ENCODE measurements at regions not wholly inside any gene's neighbourhood (a gene's known extent, or its start where the extent isn't known, plus 50 kb on each side); places are given as distances from the start of the nearest gene placed in this dataset.

DNA sequence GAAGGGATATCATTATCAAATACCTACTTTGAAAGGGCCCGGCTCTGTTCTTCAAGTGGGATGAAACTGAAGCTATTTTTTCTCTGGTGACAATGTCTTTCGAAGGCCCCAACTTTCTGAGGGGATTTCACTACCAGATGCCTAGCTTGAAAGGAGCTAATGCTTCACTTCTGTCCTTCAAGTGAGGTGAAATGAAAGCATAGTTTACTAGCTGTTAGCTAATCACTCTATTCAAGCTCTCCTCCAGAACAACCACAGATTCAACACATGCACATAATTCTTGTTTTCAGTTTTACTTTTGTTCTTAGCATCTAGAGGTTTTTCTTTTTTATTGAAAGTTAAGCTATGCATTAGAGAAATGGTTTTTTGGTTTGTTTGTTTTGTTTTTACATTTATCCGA, 571.4 kb downstream of the NOVA1 start:
- H4K20me1 ChIP-seq (ENCODE audit: insufficient read depth, low read length) = no peaks in the 10 kb centered on the region
- H3K79me1 ChIP-seq (ENCODE audit: low read depth in 1 of 2, low read length in 2 of 2) = no peaks in the 10 kb centered on the region
- H3K4me2 ChIP-seq (ENCODE audit: low read depth, low read length) = no peak overlapping the region
- no peak overlapping the region for H2BK5ac ChIP-seq (ENCODE audit: low read depth, low read length, poor library complexity, severe bottlenecking)
- H3K36me3 ChIP-seq (ENCODE audit: control insufficient read depth, insufficient read depth, low read length) = no peaks in the 10 kb centered on the region
- WGBS, 2 experiments (ENCODE audit: extremely low coverage in 2 of 2, insufficient read length in 1 of 2) = no CpG with 5 or more reads among the region's 3 CpGs
- H4K8ac ChIP-seq (ENCODE audit: low read depth in 2 of 2, low read length in 2 of 2) = no peak overlapping the region
- dilution Hi-C loops (cut with HindIII; ENCODE audit: low sequenced_read_pairs, unreplicated experiment) = no loop called here
- in situ Hi-C loops (cut with MboI; ENCODE audit: low sequenced_read_pairs) = no loop called here
- DNase-seq (no peak), ATAC-seq (ENCODE audit: low read depth) (no peak)
- H2AK5ac ChIP-seq (ENCODE audit: low read depth, low read length) = no peak overlapping the region
- no peak overlapping the region for H2BK120ac ChIP-seq (ENCODE audit: low read depth, low read length)
- no peak overlapping the region for H4K5ac ChIP-seq (ENCODE audit: low read depth, low read length)
- no TSS peak for BruUV-seq (replicated peaks)
- H3K4me3 ChIP-seq (ENCODE audit: insufficient read depth, low read depth, low read length) = no peak overlapping the region
- H3K23ac ChIP-seq (ENCODE audit: low read depth, low read length) = no peak overlapping the region
- H3K4ac ChIP-seq (ENCODE audit: low read depth, low read length) = no peak overlapping the region
- no peaks in the 10 kb centered on the region for H3K27me3 ChIP-seq (ENCODE audit: control insufficient read depth, insufficient read depth, low read length)
- ChIA-PET CTCF (no interaction called here), POLR2A (ENCODE audit: unreplicated experiment) (no interaction called here)
- no peak overlapping the region for H3K14ac ChIP-seq (replicated peaks; ENCODE audit: low read depth, low read length)
- TF ChIP-seq RAD21 (IDR thresholded peaks at IDR 0.05; ENCODE audit: low read length) = no peak
- TF ChIP-seq BHLHE40 (IDR thresholded peaks at IDR 0.05; ENCODE audit: low read depth, low read length) = no peak
- TF ChIP-seq CEBPB (IDR thresholded peaks at IDR 0.05; ENCODE audit: low read depth, low read length) = no peak
- no peak for TF ChIP-seq NFE2L2 (IDR thresholded peaks at IDR 0.05; ENCODE audit: low read depth, low read length)
- TF ChIP-seq CHD1 (IDR thresholded peaks at IDR 0.05; ENCODE audit: low read depth, low read length) = no peak
- TF ChIP-seq, protein P1, sequence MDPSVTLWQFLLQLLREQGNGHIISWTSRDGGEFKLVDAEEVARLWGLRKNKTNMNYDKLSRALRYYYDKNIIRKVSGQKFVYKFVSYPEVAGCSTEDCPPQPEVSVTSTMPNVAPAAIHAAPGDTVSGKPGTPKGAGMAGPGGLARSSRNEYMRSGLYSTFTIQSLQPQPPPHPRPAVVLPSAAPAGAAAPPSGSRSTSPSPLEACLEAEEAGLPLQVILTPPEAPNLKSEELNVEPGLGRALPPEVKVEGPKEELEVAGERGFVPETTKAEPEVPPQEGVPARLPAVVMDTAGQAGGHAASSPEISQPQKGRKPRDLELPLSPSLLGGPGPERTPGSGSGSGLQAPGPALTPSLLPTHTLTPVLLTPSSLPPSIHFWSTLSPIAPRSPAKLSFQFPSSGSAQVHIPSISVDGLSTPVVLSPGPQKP (IDR thresholded peaks at IDR 0.05; ENCODE audit: borderline replicate concordance, low read depth, low read length) = no peak
- no peak for TF ChIP-seq MAFK (IDR thresholded peaks at IDR 0.05; ENCODE audit: low read depth, low read length)
- TF ChIP-seq POLR2A (IDR thresholded peaks at IDR 0.05; ENCODE audit: low read depth, low read length) = no peak
- no peak for TF ChIP-seq MAZ (IDR thresholded peaks at IDR 0.05; ENCODE audit: borderline replicate concordance, low read depth, low read length)
- no peak for TF ChIP-seq FOS (IDR thresholded peaks at IDR 0.05; ENCODE audit: low read depth, low read length)
- TF ChIP-seq RFX5 (IDR thresholded peaks at IDR 0.05; ENCODE audit: low read depth, low read length) = no peak
- no peak for TF ChIP-seq SMC3 (IDR thresholded peaks at IDR 0.05; ENCODE audit: low read depth, low read length)
- no peak overlapping the region for H2BK15ac ChIP-seq (ENCODE audit: low read depth, low read length)
- no peak overlapping the region for H2AFZ ChIP-seq (replicated peaks; ENCODE audit: low read length, poor library complexity)
- no peak overlapping the region for H3K27ac ChIP-seq (ENCODE audit: insufficient read depth, low read length)
- H4K91ac ChIP-seq (ENCODE audit: insufficient read depth, low read depth, low read length) = no peak overlapping the region
- intact Hi-C loops (cut with micrococcal nuclease) = no loop called here
- H3K4me1 ChIP-seq (ENCODE audit: control insufficient read depth, insufficient read depth, low read length) = no peaks in the 10 kb centered on the region
- no peak overlapping the region for H3K18ac ChIP-seq (ENCODE audit: low read depth, low read length)
- no peak overlapping the region for H2AK9ac ChIP-seq (replicated peaks; ENCODE audit: low read depth, low read length, poor library complexity)
- H3K9me1 ChIP-seq (ENCODE audit: insufficient read depth, low read length) = no peaks in the 10 kb centered on the region
- H3K9me3 ChIP-seq (ENCODE audit: control insufficient read depth, insufficient read depth, low read length) = peaks cover 5% of the 10 kb centered on the region; the same call in 1 of the 2 replicates
- no peak overlapping the region for H2BK20ac ChIP-seq (ENCODE audit: low read depth, low read length)
- no peak overlapping the region for H3K56ac ChIP-seq (ENCODE audit: extremely low read depth, insufficient read depth, low read length)
- H3K9ac ChIP-seq (ENCODE audit: low read depth, low read length) = no peak overlapping the region
